Uterus (tissue), 3 donors: ENCODE measurements at regions not wholly inside any gene's neighbourhood (a gene's known extent, or its start where the extent isn't known, plus 50 kb on each side); places are given as distances from the start of the nearest gene placed in this dataset.
"Not testable (repeated sequence)": the region's sequence is repeated elsewhere in the genome, so short reads cannot be mapped to it uniquely, and the experiment has no call there.

Experiments
- DNase-seq, 2 donors: peaks; one replicate each; pipeline ENCODE4 v3.0.0-alpha.2; 2019 to 2020
- H3K27ac ChIP-seq, 2 donors: fragments of 200-600 bp; sonication (generic); 1 replicate in 1 of 2; 2 replicates in 1 of 2; pipeline ENCODE4 v1.5.1; 2016 to 2018
- H3K27me3 ChIP-seq, 2 donors: fragments of 200-600 bp; sonication (generic); one replicate each; pipeline ENCODE4 v1.5.1; 2018 to 2019; ENCODE audit warnings: control low read depth in 1 of 2
- H3K36me3 ChIP-seq, 2 donors: fragments of 200-600 bp; sonication (generic); one replicate each; pipeline ENCODE4 v1.5.1; 2019; ENCODE audit warnings: control low read depth in 1 of 2
- H3K4me1 ChIP-seq, 2 donors: fragments of 200-600 bp; sonication (generic); one replicate each; pipeline ENCODE4 v1.5.1; 2018 to 2019; ENCODE audit warnings: control low read depth in 1 of 2
- H3K4me3 ChIP-seq, 2 donors: fragments of 200-600 bp; sonication (generic); 1 replicate in 1 of 2; 2 replicates in 1 of 2; pipeline ENCODE4 v1.5.1; 2018 to 2019; ENCODE audit warnings: mild to moderate bottlenecking in 1 of 2
- H3K9me3 ChIP-seq, 2 donors: fragments of 200-600 bp; sonication (generic); one replicate each; pipeline ENCODE4 v1.5.1; 2019; ENCODE audit warnings: control low read depth in 1 of 2
- CTCF ChIP-seq, 4 experiments: fragments of 200-600 bp in 2 of 4; fragments of 450-650 bp in 2 of 4; sonication (generic) in 2 of 4; IDR thresholded peaks; one replicate each; pipeline ENCODE4 v1.5.1; 2016 to 2019; ENCODE audit warnings: antibody characterized with exemption in 4 of 4, mild to moderate bottlenecking in 2 of 4, moderate library complexity in 1 of 4
- POLR2A ChIP-seq, 2 donors: fragments of 450-650 bp; IDR thresholded peaks; one replicate each; pipeline ENCODE4 v1.6.1; 2016; ENCODE audit warnings: antibody characterized with exemption in 2 of 2, mild to moderate bottlenecking in 1 of 2, moderate library complexity in 1 of 2
- intact Hi-C: fragments of 100-400 bp; cut with DNase I; formaldehyde crosslinking; loops from one replicate; pipeline ENCODE4 v1.15.1; 2023; ENCODE audit warnings: low total_unique reads
- donor health status: DM: yes; HTN: yes; CAD: no.

- no peaks in the 10 kb centered on the region for H3K36me3 ChIP-seq
- no peak overlapping the region for H3K4me3 ChIP-seq
- H3K27ac ChIP-seq, result peak overlapping the region; percentile 33 to 64
- intact Hi-C loops, result no loop called here
- DNase-seq, result peak; percentile 31 to 49
- H3K27me3 ChIP-seq, result no peaks in the 10 kb centered on the region
- H3K4me1 ChIP-seq, result no peaks in the 10 kb centered on the region
- H3K9me3 ChIP-seq, result no peaks in the 10 kb centered on the region
- TF ChIP-seq CTCF (IDR thresholded peaks at IDR 0.05) (peak in 2 of 4 experiments; percentile 13 to 17), POLR2A (IDR thresholded peaks at IDR 0.05) (no peak)
Observed at GRCh38 chr2:235433860-235434259, 60.0 kb upstream of the AGAP1 start.

- no peaks in the 10 kb centered on the region for H3K27me3 ChIP-seq
- H3K4me3 ChIP-seq, result no peak overlapping the region
- no peaks in the 10 kb centered on the region for H3K36me3 ChIP-seq
- intact Hi-C loops, result no loop called here
- DNase-seq, result no peak
- TF ChIP-seq POLR2A (IDR thresholded peaks at IDR 0.05) (no peak), CTCF (IDR thresholded peaks at IDR 0.05) (no peak)
- H3K9me3 ChIP-seq, result no peaks in the 10 kb centered on the region
- no peaks in the 10 kb centered on the region for H3K4me1 ChIP-seq
- H3K27ac ChIP-seq, result no peak overlapping the region
Observed at GRCh38 chr2:235439959-235440662, 53.7 kb upstream of the AGAP1 start.

- H3K4me1 ChIP-seq, H3K27ac ChIP-seq, H3K36me3 ChIP-seq, DNase-seq, H3K27me3 ChIP-seq, H3K4me3 ChIP-seq, H3K9me3 ChIP-seq, intact Hi-C loops: not testable (repeated sequence)
Observed at GRCh38 chr2:235443580-235443979, 50.3 kb upstream of the AGAP1 start.
